HG02588 (cell line): ENCODE measurements at regions not wholly inside any gene's neighbourhood (a gene's known extent, or its start where the extent isn't known, plus 50 kb on each side); places are given as distances from the start of the nearest gene placed in this dataset.
"Not testable (repeated sequence)": the region's sequence is repeated elsewhere in the genome, so short reads cannot be mapped to it uniquely, and the experiment has no call there.

Experiments used
- ATAC-seq: cut with Tn5 transposase; IDR thresholded peaks from one replicate; pipeline ENCODE4 v1.9.1; 2021; ENCODE audit warnings: mild to moderate bottlenecking, moderate library complexity; ENCODE audit not compliant: unreplicated experiment

DNA sequence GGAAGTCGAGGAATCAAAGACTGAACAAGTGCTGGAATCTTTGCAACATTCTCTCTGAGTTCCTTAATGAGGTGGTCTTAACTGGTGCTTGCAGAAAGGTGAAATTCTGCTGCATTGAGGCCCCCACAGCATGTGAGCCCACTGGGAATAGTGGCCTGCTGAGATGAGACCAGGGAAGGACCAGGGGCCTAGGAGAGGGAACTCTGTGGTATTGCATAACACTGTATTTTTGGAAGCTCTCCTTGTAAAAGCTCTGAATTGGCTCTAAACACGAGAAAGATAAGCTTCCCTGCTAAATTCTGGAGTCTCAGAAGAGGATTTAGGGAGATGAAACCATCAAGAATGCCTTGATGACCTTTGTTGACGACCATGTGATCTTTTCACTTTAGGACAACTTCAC lies 100.4 kb upstream of the TSC22D1 start:
- no peak for ATAC-seq

DNA sequence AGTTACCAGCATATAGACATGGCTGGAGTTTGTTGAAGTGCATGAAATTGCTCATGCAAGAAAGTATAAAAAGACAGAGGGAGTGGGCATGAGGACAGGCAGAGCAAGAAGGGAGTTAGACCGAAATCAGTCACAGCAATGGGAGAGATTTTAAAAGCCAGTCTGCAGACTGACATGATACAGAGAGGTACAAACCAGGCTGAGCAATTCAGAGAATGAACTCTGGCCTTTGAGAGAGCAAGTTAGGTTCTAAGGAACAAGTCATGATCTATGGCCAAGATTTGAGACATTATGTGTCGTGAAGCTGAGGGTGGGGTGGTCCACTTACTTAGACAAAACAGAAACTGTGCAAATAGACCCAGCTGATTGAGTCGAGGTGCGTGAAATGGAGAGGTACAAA lies 93.4 kb upstream of the TSC22D1 start:
- ATAC-seq = no peak

DNA sequence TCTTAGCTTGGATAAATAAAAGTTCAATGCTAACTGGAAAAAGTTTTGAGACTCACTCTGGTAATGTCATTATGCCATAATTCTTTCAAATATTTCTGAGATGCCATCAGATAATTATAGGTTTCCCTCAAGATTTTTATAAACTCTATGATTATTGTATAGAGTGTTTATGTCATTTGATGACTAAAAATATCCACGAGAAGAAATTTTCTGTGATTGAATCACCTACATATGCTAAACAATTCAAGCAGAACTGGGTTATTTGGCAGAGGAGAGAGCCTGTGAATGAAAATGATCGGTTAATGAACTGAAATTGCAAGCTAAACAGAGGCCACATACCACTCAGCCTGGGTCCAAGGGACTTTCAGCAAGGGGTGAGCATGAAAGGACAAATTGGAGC lies 92.6 kb upstream of the TSC22D1 start:
- no peak for ATAC-seq

DNA sequence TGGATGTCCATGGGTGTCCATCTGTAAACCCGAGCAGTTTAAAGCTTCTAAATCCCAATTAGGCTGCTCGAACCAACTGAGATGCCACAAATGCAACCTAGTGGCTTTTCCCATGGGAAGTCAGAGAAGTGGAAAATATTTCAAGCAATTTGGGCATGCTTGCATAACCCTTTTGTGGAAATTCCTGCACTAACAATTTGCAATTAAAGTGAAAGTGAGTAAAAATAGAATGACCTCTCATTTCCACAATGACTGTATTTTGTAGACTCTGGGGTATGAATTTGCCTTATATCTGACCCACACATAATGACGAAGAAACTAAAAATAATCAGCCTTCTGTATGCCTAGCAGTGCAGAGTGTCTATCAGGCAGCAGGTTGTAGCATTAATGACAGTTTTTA lies 91.8 kb upstream of the TSC22D1 start:
- ATAC-seq = no peak

DNA sequence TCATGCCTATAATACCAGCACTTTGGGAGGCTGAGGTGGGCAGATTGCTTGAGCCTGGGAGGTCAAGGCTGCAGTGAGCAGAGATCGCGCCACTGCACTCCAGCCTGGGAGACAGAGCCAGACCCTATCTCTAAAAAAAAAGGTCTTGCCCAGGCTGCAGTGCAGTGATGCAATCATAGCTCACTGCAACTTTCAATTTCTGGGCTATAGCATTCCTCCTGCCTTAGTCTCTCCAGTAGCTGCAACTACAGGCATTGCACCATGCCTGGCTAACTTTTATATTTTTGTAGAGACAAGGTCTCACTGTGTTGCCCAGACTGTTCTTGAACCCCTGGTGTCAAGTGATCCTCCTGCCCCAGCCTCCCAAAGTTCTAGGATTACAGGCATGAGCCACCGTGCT lies 90.4 kb upstream of the TSC22D1 start:
- ATAC-seq = not testable (repeated sequence)

DNA sequence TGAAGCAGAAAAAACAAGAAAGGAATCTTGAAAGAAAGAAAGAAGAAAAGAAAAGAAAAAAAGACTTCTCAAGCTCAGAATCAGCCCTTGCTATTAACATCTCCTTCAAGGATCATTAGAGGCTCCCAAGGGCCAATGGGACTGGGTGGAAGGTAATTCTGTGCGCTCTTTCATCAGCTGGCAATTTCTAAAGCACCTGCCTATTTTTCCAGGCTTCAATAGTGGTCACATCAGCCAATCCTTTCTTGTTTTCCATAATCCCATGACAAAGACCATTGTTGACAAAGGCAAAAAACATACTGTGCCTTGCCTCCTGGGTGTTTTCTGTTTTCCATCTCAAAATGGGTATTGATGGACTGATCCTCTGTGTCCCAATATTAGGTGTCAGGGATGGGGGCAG lies 88.2 kb upstream of the TSC22D1 start:
- no peak for ATAC-seq

DNA sequence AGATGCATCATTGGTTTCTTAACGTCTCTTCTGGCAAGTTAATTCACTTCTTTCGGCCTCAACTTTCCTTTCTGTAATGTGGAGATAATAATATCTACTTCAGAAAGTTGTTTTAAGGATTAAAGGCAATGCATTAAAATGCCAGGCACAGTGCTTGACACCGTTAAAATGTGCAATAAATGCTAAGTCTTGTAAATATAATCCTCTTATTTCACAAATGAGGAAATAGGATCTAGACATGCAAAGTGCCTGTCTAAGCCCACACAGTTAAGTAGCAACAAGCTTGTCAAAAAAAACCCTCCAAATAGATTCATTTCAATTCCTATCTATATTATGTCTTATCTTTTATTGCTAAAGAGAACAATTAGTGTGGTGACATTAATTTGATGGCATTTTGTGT lies 86.4 kb upstream of the TSC22D1 start:
- ATAC-seq = no peak

DNA sequence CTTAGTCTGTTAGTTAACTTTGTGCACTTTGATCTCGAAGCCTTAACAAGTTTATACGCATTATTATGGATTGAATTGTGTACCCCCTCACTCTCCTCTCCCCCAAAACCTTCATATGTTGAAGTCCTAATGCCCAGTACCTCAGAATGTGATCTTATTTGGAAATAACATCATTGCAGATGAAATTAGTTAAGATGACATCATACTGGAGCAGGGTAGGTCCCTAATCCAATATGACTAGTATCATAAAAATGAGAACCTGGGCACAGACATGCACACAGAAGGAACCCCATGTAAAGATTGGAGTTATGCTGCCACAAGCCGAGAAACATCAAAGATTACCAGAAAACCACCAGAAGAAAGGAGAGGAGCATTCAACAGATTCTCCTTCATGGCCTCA lies 85.8 kb upstream of the TSC22D1 start:
- no peak for ATAC-seq

DNA sequence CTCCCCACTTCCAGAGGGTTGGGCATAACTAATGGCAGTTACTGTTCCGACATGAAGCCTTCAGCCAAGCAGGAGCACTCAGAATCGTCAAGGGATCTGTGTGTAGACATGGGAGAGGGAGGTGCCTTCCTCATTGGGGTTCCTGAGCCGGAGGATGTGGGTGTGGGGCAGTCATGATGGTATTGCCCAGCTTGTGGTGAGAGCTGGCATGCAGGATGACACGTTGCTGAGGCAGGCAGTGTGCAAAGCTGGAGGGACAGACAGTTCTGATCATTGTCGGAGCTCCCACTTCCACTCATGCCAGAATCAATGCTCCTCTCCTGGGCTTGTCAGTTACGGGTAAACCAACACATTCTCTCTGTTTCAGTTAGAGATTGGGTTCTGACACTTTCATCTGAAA lies 83.9 kb upstream of the TSC22D1 start:
- no peak for ATAC-seq

DNA sequence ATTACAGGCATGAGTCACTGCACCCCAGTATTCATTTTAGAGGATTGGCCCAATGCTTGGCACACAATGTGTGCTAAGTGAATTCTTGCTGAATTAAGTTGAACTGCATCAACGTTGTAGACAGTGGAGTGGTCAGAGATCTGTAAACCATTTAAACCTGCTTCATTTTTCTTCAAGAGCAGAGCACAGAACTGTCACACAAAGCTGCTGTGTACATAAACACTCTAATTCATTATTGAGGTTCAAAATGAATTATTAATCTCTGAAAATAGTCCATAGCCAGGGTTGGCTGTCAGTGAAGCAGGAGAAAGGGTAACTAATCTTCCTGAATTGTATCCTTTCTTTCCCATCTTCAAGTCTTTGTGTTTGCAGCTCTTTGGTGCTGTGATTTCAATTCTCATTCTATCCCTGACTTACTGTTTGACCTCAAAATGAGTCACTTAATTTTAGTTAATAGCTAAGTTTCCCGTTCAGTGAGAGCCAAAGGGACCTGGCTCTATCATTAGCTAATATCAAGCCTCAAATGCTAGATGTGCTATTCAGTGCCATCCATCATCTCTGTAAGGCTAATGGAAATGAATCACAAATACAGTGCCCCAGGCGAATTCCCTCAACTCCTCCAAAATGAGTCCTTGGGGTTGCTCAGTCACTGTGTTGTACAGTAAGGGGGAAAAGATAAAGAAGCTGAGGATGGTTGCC lies 77.0 kb upstream of the TSC22D1 start:
- no peak for ATAC-seq

DNA sequence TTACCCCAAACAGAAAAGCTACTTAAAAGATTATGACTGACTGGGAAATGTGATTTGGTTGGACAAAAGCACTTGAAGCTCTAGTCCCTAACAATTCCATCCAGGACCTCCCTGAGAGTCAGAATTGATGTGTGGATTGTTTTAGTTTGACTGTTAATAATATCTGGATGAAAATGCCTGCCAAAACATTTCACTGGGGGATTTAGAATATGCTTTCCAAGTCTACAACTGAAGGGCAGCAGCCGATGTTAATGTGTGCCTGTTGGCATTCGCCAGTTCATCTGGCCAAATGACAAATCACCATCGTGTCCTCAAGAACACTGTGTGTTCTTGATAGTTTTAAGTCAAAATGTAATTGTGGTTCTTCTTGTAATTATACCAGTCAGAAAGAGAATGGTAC lies 76.0 kb upstream of the TSC22D1 start:
- no peak for ATAC-seq

DNA sequence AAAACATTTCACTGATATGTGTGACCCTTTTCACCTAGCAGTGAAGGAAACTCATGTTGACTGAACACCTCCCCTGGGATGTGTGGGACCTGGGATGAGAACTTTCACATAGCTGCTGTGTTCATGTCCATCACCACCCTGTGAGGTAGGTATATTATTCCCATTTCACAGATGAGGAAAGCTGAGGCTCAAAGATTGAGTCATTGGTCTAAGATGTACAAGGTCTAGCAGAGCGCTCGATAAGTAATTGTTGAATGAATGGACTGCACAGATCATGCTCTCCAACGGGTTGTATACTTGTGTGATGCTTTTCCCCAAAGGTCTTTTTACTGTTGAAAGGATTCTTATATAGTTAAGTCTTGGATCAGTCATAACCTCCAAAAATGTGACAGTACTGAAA lies 75.6 kb upstream of the TSC22D1 start:
- no peak for ATAC-seq

DNA sequence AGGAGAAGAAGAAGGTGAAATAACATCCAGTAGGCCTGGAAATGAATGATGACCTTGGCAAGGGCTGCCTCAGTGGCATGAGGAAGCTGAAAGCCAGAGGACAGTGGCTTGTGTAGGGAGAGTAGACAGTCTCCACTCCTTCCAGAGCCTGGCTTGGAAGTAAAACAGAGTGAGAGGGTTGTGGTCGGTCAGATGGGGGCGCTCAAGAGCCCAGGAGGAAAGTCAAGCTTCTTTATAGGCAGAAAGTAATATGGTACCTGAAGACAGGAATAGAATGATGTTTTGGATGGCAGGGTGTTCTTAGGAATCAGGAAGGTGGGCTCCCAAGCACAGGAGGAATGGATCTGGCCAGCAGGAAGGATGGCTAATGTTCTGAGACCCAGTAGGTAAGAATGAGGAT lies 75.1 kb upstream of the TSC22D1 start:
- ATAC-seq = no peak

DNA sequence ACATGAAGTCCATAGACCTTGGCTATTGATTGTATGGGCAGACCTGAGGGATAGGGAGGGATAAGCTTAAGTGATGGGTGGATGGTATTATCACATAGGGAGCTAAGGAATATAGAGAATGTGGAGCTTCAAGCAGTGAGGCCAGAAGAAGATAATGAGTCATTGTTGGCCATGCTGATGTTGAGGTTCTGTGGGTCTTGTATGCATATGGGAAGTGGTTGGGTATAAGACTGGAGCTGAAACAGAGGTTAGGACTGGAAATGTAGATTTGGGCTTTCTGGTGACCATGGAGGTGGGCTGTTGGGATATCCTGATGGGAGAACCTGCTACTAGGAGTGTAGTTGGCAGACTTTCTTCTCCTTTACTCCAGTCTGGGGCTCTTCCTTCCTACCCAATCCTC lies 73.7 kb upstream of the TSC22D1 start:
- ATAC-seq = no peak

DNA sequence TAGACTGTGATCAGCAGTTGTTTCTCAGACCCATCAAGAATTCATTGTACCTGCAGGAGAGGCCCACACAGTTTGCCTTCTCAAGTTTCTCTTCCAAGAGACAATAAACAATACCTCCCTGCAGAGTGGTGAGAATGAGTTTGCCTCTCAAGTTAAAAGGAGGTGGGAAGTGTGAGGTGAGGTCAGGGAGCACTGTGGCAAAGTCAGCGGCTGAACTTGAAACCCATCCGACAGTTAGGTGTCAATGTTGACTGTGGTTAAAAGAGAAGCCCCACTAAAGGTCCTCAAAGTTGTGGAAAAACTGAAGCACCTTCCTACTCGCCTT lies 72.9 kb upstream of the TSC22D1 start:
- ATAC-seq = no peak

DNA sequence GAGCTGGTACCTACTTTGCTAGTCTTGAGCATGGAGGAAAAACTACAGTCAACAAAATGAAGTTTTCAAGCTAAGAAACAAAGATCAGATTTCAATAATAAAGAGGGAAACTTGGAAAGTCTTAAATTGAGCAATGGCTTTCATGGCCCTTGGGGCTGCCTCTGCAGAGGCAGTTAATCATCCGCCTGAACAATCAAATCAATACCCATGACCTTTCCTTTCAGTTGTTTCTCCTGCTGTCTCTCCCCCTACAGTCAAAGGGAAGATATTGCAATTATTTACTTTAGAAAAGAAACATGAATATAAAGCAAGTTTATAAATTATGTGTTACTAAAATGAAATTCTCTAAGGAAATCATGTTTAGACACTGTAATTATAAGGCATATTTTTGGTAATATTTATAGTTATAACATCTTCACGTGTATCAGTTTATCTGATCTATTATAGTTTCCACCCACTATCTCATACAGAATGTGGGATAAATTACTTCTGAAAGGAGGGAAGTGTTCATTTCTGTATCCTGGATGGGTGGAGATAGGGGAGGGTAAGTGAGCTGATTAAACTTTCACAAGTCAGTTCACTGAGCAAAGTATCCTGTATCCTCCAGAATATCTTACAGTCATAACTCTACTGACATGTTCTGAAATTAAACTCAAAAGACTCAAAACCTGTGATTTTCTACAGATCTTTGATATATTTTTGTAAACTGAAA lies 72.4 kb upstream of the TSC22D1 start:
- no peak for ATAC-seq

DNA sequence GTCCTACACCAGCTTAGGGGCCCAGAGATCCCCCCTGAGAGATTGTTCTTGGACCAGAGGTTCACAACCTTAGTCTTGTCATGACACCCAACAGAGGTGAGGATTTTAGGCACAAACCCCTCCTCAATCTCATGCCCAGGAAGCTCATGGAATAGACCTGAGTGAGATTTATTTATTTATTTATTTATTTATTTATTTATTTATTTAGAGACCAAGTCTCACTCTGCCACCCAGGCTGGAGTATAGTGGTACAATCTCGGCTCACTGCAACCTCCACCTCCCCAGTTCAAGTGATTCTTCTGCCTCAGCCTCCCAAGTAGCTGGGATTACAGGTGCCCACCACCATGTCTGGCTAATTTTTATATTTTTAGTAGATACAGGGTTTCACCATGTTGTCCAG lies 71.4 kb upstream of the TSC22D1 start:
- ATAC-seq = not testable (repeated sequence)

DNA sequence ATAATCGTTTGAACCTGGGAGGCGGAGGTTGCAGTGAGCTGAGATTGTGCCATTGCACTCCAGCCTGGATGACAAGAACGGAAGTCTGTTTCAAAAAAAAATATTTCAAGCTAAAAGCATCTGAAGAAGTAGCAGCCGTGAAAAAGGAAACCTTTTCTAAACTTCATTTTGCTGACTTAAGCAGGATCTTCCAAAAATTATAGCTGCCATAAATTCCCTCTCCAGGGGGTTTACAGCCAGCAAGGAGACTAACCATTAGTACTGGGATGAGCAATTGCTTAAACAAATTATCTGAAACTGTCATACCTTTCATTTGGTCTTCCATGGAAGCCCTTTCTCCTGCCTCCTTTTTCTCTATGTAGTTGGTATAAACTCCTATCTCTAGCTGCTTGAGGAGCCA lies 69.9 kb upstream of the TSC22D1 start:
- no peak for ATAC-seq

DNA sequence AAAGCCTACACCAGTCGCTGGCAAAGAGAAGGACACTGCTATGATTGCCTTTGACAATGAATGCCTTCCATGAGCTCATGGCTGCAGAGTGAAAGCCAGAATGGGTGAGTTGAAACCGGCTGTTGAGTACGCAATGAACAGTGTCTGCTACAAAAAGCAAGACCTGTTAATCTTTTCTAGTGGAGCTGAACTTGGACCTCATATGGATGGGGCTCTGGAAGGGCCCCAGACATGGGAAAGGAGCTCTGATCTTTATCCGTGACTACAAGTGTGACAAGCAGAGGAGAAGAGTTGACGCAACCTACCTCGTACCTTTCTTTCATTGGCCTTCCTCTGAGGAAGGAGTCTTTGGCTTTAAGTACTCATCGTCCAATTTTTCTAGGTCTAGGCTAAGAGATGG lies 67.1 kb upstream of the TSC22D1 start:
- no peak for ATAC-seq

DNA sequence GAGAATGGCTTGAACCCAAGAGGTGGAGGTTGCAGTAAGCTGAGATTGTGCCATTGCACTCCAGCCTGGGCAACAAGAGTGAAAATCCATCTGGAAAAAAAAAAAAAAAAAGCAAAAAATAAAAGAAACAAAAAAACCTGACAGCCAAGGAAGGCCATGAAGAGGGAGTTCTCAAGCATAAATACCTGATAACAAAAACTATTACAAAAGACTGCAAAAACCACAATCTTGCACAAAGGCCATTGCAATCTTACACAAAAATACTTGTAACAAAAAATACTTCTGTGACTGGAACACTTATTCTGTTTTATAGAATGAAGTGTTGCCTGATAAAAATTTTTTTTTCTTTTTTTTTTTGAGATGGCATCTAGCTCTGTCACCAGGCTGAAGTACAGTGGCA lies 61.5 kb upstream of the TSC22D1 start:
- ATAC-seq = no peak

DNA sequence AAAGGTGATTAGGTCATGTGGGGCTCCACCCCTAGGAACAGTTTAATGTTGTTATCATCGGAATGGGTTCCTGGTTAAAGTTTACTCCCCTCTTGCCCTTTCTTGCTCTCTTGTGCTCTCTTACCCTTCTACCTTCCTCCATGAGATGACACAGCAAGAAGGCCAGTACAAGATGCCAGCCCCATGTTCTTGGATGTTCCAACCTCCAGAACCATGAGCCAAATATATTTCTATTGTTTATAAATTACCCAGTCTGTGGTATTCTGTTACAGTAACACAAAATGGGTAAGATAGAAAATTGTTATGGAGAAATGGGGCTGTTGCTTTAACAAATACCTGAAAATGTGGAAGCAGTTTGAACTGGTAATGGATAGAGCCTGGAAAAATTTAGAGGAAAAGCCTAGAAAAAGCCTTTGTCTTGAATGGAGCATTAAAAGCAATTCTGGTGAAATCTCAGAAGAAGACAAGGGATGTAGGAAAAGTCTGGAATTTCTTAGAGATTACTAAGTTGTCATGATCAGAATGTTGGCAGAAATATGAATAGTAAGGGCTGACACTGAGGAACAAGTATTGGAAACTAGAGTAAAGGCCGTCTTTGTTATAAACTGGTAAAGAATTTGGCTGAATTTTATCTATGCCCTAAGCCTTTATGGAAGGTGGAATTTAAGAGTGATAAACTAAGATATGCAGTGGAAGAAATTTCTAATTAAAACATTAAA lies 53.5 kb upstream of the TSC22D1 start:
- no peak for ATAC-seq

DNA sequence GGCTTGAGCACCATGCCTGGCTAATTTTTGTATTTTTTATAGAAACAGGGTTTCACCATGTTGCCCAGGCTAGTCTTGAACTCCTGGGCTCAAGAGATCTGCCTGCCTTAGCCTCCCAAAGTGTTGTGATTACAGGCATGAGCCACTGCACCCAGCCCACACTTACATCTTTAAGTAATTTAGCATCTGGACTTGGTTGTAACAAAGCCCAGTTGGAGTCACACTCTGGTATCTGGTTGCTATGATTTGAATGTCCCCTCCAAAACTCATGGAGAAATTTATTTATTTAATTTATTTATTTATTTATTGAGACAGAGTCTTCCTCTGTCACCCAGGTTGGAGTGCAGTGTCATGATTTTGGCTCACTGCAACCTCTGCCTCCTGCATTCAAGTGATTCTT lies 52.7 kb upstream of the TSC22D1 start:
- not testable (repeated sequence) for ATAC-seq
